ENCODE measurements at regions not wholly inside any gene's neighbourhood (a gene's known extent, or its start where the extent isn't known, plus 50 kb on each side); places are given as distances from the start of the nearest gene placed in this dataset.
"Not testable (repeated sequence)": the region's sequence is repeated elsewhere in the genome, so short reads cannot be mapped to it uniquely, and the experiment has no call there.

DNA sequence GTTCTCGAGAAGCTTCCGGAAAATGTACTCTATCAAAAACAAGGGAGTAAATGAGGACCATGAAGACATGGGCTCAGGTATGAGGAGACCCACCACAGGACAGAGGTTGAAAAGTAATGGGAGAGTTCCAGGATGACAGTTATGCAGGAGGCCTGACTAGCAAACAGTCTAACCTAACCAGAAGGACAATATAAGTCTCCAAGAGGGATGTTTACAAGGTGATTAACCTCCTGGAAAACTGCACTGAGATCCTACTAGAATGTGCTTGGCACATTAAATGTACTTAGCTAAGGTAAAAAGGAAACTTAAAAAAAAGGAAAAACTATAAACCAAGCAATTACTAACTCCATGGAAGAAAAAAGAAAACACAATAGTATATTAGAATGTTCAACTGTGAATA is 258.3 kb downstream of the KLF5 start:
- no peak for FAIRE-seq

DNA sequence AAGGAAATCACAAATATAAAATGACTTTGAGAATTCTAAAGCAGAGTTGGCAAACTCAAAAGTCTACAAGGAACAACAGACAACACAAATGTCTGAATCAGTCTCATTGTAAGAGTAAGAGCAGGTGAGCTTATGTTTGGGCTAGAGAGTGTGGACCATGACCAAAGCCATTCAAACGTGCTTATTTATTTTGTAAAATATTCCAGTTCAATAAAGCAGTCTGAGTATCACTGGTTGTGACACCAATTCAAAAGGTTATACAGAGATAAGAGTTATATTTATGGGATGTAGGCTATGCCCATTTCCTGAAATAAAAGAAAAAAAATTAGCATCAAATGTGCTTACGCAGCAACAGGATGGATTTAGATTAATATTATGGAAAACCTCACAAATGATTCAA is 251.6 kb downstream of the KLF5 start:
- FAIRE-seq = no peak

- FAIRE-seq = no peak
These were observed 248.7 kb downstream of the KLF5 start for GRCh38 chr13:73307481-73307880.

DNA sequence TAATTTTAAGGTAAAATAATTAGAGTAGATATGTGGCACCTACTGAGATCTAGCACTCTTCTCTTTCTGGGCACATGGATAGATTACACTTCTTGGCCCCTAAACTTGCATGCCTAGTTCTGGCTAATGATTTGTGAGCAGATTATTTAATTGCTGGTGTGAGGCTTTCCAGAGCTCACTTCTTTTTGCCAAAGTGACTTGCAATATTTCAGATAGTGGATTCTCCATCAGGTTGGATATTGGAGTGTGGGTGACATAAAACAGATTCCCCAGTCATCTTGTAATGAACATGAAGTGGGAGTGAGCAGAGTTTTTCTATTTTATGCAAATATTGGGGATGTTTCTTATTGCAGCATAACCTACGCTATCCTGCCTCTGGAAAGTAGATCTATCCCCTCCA is 247.9 kb downstream of the KLF5 start:
- FAIRE-seq = no peak

DNA sequence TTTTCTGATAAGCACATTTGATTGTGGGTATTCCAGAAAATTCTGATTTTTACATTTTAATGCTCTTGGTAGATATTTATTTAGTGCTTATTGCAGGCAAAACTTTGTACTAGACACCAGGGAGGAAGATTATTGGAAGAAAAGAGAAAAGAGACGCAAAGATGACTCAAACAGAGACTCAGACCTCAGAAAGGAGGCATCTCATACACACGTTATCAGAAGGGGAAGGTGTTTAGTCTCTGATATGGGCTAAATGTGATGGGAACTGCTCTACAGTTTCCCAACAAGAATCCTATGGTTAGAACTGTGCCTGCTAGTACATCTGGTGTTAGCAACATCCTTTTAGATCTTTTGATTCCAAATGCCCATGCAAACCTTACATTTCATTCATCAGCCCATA is 245.6 kb downstream of the KLF5 start:
- no peak for FAIRE-seq

DNA sequence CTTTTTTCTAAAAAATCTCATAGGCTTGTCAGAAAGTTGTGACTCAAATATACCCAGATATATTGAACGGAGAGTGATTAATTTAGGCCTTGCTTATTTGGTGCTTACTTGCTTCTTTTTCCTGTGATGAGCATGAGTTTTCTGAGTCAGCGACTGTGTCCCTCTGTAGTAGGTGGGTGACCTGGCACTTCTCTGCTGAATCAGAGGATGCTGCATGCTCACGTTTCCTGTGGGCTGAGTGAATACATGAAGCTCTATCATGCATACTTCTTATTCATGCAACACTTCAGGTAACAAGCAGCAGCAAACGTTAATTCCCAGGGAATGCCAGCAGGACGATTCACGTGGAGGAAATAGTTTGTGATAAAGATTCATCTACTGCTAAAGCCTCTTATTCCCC is 245.0 kb downstream of the KLF5 start:
- FAIRE-seq = no peak

GRCh38 chr13:73301622-73302021 is 242.8 kb downstream of the KLF5 start:
- not testable (repeated sequence) for FAIRE-seq

- FAIRE-seq = no peak
These were observed 242.1 kb downstream of the KLF5 start for GRCh38 chr13:73300718-73301425.

DNA sequence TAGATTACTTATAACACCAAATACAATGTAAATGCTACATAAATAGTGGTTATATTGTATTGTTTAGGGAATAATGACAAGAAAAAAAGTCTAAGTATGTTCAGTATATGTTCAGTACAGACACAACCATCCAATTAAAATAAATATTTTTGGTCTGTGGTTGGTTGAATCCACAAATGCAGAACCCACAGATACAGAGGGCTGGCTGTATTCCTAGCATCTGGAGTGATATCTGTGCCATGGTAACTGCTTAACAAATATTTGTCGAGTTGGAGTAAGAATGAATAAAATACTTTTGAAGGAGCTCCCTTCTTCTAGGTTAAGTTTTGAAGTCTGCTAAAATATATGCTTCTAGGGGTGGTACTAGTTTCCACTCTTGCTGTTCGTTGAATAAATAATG is 241.0 kb downstream of the KLF5 start:
- no peak for FAIRE-seq

GRCh38 chr13:73293913-73294523 is 235.2 kb downstream of the KLF5 start:
- no peak for FAIRE-seq

- no peak for FAIRE-seq
These were observed 233.3 kb downstream of the KLF5 start for GRCh38 chr13:73292127-73292526.

DNA sequence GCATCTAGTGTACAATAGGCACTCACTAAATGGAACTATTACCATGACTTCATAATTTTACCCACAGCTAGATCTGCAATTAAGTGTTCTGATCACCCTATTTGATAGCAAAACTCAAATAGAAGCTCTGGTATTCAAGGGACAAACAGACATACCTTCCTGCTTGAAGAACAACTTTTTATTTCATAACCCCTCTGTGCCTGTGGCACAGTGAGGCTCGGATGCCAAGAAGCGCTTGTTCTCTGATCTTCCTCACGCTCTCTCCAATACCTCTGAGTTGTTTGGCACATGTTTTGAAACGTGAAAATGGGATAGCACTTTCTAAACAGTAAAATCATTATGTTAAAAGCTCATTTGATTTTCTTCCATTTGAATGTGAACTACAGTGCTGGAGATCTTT is 232.0 kb downstream of the KLF5 start:
- FAIRE-seq = no peak

GRCh38 chr13:73288596-73288995 is 229.8 kb downstream of the KLF5 start:
- FAIRE-seq = no peak

DNA sequence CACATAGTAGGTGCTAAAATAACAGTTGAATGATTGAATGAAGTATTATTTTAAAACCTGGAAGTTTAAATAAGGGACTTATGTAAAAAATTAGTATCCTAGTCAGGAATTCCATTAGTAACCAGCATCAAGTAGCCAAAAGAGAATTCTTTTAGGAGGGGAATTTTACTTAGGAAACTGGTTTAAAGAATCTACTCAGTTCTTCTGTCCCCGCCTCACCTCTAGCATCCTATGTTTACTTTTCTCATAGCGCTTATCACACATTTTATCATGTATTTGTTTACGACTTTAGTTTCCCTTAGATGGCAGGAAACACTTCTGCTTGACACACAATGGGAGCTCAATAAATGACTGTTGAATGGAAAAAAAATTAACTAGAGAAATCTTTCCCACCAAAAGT is 229.0 kb downstream of the KLF5 start:
- no peak for FAIRE-seq

DNA sequence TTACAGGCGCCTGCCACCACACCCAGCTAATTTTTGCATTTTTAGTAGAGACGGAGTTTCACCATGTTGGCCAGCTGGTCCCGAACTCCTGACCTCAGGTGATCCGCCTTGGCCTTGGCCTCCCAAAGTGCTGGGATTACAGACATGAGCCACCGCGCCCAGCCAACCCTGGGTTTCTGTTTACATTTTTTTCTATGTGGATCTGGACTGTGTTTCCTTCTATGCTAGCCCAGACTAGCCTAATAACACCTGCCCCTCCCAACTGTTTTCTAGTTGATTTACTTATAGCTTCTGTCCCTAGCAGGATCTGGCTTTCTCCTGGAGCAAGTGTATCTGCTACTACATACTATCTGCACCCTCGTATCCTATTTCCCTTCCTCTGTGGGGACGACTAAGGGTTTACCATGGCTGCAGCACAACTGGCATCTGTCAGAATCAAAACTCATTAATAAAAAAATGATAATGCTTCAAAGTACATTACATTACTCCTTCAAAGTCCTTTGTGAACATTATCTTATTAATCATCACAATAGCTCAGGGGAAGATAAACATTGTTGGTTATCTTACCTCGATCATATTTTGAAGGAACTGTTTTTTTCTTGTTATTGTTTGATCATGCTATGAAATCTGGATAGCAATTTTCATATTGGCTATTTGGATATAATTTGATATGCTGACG is 228.3 kb downstream of the KLF5 start:
- no peak for FAIRE-seq

GRCh38 chr13:73286177-73286576 is 227.4 kb downstream of the KLF5 start:
- FAIRE-seq = no peak

GRCh38 chr13:73284081-73284874 is 225.5 kb downstream of the KLF5 start:
- FAIRE-seq = no peak

DNA sequence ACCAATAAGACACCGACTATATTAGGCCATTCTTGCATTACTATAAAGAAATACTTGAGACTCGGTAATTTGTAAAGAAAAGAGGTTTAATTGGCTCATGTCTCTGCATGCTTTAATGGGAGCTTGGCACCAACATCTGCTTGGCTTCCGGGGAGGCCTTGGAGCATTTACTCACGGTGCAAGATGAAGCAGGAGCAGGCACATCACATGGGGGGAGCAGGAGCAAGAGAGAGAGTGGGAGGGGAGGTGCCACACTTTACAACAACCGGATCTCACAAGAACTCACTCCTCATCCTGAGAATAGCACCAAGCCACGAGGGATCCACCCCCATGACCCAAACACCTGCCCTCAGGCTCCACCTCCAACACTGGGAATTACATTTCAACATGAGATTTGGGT is 224.8 kb downstream of the KLF5 start:
- FAIRE-seq = no peak

GRCh38 chr13:73281746-73282145 is 222.9 kb downstream of the KLF5 start:
- FAIRE-seq = no peak

- no peak for FAIRE-seq
These were observed 219.4 kb downstream of the KLF5 start for GRCh38 chr13:73278186-73278585.

- no peak for FAIRE-seq
These were observed 216.4 kb downstream of the KLF5 start for GRCh38 chr13:73275163-73275562.

DNA sequence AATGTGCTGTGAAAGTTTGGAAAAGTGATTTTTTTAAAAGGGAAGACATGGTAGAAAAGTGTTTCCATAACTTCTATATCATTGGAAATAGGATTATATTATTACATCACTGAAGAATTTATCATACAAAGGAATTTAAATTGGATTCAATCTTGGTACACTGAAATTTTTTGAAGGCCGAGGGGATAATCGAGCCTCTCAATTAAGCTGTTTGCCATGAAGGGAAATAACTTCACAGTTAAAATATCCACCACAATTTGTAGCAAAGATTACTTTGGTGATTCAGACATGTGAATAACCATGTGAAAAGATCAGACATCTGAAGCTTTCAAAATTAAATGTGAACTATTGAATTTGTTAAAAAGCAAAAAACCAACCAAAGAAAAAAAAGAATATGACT is 215.3 kb downstream of the KLF5 start:
- no peak for FAIRE-seq

DNA sequence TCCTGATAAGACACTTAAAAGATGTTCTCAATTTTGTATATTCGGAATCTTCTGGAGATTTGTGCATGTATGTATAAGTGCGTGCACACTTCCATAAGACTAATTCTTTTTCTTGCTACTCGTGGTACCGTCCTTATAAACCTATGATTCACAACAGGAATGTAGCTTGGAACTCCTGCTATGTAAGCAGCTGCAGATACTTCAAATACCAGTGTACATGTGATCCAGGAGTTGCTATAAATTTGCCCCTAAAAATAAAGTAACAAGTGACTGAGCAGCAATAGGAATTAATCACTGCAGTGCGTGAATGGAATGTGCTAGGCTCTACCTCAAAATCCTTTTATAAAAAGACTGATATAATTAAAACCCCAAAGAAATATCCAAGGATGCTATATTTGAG is 214.9 kb downstream of the KLF5 start:
- no peak for FAIRE-seq

DNA sequence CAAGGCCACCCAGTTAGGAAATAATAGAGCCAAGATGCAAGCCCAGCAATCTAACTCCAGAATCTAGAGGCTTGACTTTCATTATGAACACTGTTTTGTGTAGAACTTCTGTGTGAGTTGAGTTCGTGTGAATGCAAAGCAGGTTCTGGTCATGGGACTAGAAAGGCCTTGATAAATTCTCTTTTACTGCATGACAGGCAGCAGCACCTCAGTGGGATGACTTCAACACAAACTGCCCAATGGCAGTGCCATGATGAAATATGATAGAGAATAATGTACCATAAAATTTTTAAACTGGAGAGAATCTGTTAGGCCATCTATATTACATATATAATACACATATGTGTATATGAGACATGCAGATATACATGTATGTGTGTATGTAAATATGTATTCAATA is 214.5 kb downstream of the KLF5 start:
- FAIRE-seq = no peak
